Lower leg skin (tissue), 4 donors: ENCODE measurements at regions not wholly inside any gene's neighbourhood (a gene's known extent, or its start where the extent isn't known, plus 50 kb on each side); places are given as distances from the start of the nearest gene placed in this dataset.

Experiments used
- DNase-seq, 2 donors: peaks; one replicate each; pipeline ENCODE4 v3.0.0-alpha.2; 2019; ENCODE audit warnings: low spot score in 2 of 2
- H3K4me3 ChIP-seq: fragments of 200-600 bp; sonication (generic); 2 replicates; pipeline ENCODE4 v1.5.1; 2017; ENCODE audit warnings: mild to moderate bottlenecking, low read depth; ENCODE audit not compliant: poor library complexity, severe bottlenecking
- POLR2A ChIP-seq, 2 donors: fragments of 450-650 bp; IDR thresholded peaks; one replicate each; pipeline ENCODE4 v1.6.1; 2016 to 2017; ENCODE audit warnings: antibody characterized with exemption in 2 of 2, mild to moderate bottlenecking in 1 of 2, moderate library complexity in 1 of 2
- WGBS, 2 donors: methylation state at CpG; one replicate each; pipeline ENCODE4 v1.1.5; 2018; 5-methylcytosine and 5-hydroxymethylcytosine counted together
- intact Hi-C: fragments of 100-400 bp; cut with DNase I; formaldehyde crosslinking; loops from one replicate; pipeline ENCODE4 v1.15.0; 2023; ENCODE audit warnings: low total_unique reads
- TF ChIP-seq, protein P1 (sequence below), 3 donors: fragments of 450-650 bp; IDR thresholded peaks; one replicate each; pipeline ENCODE4 v1.5.1; 2016; ENCODE audit warnings: antibody characterized with exemption in 3 of 3, mild to moderate bottlenecking in 3 of 3, moderate library complexity in 2 of 3

DNA sequence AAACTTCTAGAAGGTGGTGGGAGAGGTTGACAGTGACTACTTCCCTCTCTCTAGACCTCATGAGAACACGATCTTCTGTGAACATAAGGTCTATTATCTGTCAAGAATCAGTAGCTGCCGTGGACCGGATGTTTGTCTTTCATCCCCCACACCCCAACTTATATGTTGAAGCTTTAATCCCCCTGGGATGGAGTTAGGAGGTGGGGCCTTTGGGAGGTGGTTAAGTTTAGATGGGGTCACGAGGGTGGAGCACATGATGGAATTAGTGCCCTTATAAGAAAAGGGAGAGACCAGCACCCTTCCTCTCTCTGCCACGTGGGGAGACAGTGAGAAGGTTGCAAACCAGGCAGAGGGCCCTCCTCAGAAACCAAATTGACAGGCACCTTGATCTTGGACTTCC lies 409.1 kb downstream of the QKI start:
- peak in 1 of 2 donors; percentile 59 for DNase-seq
- intact Hi-C loops = no loop called here
- WGBS, 2 donors = 92 to 93% methylated on average over 5 of the region's 5 CpGs
- TF ChIP-seq, protein P1, sequence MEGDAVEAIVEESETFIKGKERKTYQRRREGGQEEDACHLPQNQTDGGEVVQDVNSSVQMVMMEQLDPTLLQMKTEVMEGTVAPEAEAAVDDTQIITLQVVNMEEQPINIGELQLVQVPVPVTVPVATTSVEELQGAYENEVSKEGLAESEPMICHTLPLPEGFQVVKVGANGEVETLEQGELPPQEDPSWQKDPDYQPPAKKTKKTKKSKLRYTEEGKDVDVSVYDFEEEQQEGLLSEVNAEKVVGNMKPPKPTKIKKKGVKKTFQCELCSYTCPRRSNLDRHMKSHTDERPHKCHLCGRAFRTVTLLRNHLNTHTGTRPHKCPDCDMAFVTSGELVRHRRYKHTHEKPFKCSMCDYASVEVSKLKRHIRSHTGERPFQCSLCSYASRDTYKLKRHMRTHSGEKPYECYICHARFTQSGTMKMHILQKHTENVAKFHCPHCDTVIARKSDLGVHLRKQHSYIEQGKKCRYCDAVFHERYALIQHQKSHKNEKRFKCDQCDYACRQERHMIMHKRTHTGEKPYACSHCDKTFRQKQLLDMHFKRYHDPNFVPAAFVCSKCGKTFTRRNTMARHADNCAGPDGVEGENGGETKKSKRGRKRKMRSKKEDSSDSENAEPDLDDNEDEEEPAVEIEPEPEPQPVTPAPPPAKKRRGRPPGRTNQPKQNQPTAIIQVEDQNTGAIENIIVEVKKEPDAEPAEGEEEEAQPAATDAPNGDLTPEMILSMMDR (IDR thresholded peaks at IDR 0.05) = no peak
- no peak for TF ChIP-seq POLR2A (IDR thresholded peaks at IDR 0.05)
- H3K4me3 ChIP-seq = no peak overlapping the region

DNA sequence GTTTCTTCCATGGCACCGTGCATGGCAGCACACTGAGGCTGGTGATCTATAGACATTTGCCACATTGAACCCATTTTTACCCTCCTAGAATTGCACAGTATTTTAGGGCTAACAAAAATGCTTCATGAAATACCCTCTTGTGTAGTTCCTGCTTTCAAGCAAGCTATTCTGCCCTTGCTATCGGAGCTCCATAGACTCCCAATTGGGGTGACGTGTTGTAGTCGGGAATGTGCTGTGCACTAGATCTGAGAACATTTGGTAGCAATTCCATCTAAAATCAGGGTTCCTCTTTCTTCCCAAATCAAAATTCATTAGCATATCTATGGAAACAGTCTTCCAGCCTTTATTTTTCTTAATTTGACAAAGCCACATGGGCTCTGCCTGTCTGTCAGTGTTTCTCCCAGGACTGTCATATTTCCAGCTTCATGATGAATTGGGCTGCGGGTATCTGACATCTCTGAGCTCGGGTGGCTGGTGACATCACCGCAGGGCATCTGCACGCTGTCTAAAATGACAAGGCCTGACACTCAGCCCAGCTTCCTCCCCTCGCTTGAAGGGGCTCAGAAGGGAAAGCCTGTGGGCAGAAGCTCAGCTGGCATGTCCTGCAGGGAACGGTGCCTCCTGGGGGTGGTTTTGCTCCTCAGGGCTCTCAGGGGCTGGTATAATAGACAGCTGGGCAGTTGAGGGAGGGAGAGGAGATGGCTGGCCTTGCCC lies 406.4 kb downstream of the QKI start:
- intact Hi-C loops = no loop called here
- no peak overlapping the region for H3K4me3 ChIP-seq
- TF ChIP-seq POLR2A (IDR thresholded peaks at IDR 0.05) = no peak
- TF ChIP-seq, protein P1 (IDR thresholded peaks at IDR 0.05) = no peak
- DNase-seq = peak in 1 of 2 donors; percentile 32
- WGBS, 2 donors = 78 to 80% methylated on average over 10 of the region's 10 CpGs

DNA sequence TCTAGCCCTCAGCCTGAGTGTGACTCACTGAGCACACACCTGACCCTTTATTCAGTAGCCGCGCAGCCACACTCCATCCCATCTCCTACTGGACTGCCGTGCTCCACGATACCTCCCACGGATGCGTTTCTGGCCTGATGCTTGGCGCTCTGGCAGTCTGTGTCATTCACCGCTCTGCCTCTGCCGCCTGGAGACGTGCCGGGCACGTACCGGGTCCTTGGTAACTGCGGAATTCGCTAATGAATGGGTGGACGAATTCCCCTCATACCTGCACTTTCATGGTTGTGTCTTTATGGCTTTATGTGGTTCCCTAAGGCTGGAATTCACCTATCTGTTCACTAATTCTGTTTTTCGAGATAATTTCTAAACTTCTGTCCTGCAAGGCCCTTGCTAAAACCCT lies 405.7 kb downstream of the QKI start:
- TF ChIP-seq, protein P1 (IDR thresholded peaks at IDR 0.05) = no peak
- no peak for TF ChIP-seq POLR2A (IDR thresholded peaks at IDR 0.05)
- no peak overlapping the region for H3K4me3 ChIP-seq
- peak in 1 of 2 donors; percentile 60 for DNase-seq
- WGBS, 2 donors = 94 to 96% methylated on average over 17 of the region's 17 CpGs
- intact Hi-C loops = no loop called here

DNA sequence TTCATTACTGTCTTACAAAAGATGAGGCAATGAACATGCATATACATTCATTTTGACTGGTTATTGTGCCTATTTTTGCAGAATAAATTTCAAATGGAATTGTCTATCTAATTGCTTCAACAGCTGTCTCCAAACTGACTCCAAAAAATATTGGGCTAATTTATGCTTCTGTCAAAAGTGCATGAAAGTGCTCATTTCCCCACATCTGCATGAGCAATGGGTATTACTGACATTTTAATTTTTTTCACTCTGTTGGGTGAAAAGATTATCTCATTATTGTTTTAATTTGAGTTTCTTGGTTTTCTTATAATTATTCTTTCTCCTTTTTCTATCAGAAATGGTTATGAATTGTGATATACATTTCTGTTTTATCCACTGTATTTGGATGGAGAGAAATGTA lies 404.2 kb downstream of the QKI start:
- intact Hi-C loops = no loop called here
- no peak for DNase-seq
- no peak overlapping the region for H3K4me3 ChIP-seq
- TF ChIP-seq, protein P1 (IDR thresholded peaks at IDR 0.05) = no peak
- TF ChIP-seq POLR2A (IDR thresholded peaks at IDR 0.05) = no peak

DNA sequence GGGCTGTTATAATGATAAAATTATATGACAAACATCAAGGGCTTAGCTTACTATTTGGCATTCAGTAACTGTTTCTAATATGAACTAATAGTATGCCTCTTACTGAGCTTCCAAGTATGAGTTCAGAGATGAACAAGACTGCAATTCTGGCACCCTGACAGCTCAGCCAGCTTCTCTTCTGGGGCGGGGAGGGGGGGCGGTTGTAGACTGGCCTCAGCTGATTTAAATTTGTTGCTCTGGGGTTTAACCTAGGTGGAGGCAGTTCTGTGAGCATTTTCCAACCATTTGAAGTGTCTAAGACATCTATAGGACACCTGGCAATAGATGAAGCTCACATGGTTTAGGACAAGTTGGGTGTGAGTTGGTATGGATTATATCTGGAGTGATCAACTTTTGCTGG lies 401.9 kb downstream of the QKI start:
- intact Hi-C loops = no loop called here
- TF ChIP-seq, protein P1 (IDR thresholded peaks at IDR 0.05) = no peak
- TF ChIP-seq POLR2A (IDR thresholded peaks at IDR 0.05) = no peak
- DNase-seq = no peak
- WGBS, 2 donors = 78 to 82% methylated on average over 2 of the region's 2 CpGs
- H3K4me3 ChIP-seq = no peak overlapping the region

DNA sequence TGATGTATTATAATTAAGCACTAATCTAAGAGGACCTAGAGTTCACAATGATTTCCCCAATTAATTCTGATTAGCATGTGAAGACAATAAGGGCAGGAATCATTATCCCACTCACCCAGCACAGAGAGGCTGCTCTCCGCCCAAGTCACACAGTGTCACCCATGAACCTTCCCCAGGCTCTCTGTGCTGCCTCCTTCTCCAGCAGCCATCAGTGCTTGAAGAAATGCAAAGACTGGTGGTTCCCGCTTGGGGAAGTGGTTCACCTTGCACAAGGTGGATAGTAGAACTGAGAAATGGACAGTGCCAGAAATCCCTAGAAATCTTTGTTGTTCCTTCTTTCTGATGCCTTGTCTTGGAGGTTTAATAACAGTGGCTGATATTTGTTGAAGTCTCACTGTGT lies 401.3 kb downstream of the QKI start:
- TF ChIP-seq POLR2A (IDR thresholded peaks at IDR 0.05) = no peak
- TF ChIP-seq, protein P1 (IDR thresholded peaks at IDR 0.05) = no peak
- H3K4me3 ChIP-seq = no peak overlapping the region
- WGBS, 2 donors = 92 to 97% methylated on average over 2 of the region's 2 CpGs
- intact Hi-C loops = no loop called here
- peak in 1 of 2 donors; percentile 74 for DNase-seq
